Gastroesophageal sphincter (tissue), 3 donors: ENCODE measurements at regions not wholly inside any gene's neighbourhood (a gene's known extent, or its start where the extent isn't known, plus 50 kb on each side); places are given as distances from the start of the nearest gene placed in this dataset.

Experiments
- POLR2A ChIP-seq, 2 donors: fragments of 450-650 bp; IDR thresholded peaks; one replicate each; pipeline ENCODE4 v1.6.1; 2017; ENCODE audit warnings: antibody characterized with exemption in 2 of 2, mild to moderate bottlenecking in 2 of 2, moderate library complexity in 1 of 2
- POLR2AphosphoS5 ChIP-seq: sonication (generic); formaldehyde crosslinking; IDR thresholded peaks from one replicate; pipeline ENCODE4 v1.6.1; 2017; ENCODE audit warnings: antibody characterized with exemption
- TF ChIP-seq, protein P1 (sequence below), 4 experiments: fragments of 200-600 bp in 2 of 4; fragments of 450-650 bp in 2 of 4; sonication (generic) in 1 of 4; IDR thresholded peaks; one replicate each; pipeline ENCODE4 v1.5.1; 2017 to 2019; ENCODE audit warnings: antibody characterized with exemption in 4 of 4, mild to moderate bottlenecking in 2 of 4, moderate library complexity in 2 of 4

DNA sequence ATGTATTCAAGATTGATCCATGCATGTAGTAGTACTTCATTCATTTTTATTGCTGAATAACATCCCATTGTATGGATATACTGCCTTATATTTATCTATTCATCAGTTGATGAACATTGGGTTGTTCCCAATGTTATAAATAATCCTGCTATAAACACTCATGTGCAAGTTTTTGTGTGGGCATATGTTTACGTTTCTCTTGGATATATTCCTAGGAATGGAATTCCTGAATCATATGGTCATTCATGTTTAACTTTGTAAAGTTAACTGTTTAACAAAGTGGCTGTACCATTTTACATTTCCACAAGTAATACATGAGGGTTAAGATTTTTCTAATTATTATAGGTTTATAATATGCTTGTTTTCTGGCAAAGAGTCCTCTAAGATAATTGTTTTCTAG, 1568.2 kb upstream of the SEL1L start:
- TF ChIP-seq, protein P1, sequence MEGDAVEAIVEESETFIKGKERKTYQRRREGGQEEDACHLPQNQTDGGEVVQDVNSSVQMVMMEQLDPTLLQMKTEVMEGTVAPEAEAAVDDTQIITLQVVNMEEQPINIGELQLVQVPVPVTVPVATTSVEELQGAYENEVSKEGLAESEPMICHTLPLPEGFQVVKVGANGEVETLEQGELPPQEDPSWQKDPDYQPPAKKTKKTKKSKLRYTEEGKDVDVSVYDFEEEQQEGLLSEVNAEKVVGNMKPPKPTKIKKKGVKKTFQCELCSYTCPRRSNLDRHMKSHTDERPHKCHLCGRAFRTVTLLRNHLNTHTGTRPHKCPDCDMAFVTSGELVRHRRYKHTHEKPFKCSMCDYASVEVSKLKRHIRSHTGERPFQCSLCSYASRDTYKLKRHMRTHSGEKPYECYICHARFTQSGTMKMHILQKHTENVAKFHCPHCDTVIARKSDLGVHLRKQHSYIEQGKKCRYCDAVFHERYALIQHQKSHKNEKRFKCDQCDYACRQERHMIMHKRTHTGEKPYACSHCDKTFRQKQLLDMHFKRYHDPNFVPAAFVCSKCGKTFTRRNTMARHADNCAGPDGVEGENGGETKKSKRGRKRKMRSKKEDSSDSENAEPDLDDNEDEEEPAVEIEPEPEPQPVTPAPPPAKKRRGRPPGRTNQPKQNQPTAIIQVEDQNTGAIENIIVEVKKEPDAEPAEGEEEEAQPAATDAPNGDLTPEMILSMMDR (IDR thresholded peaks at IDR 0.05): no peak
- no peak for TF ChIP-seq POLR2A (IDR thresholded peaks at IDR 0.05)
- TF ChIP-seq POLR2AphosphoS5: no peak
